ENCODE measurements at regions not wholly inside any gene's neighbourhood (a gene's known extent, or its start where the extent isn't known, plus 50 kb on each side); places are given as distances from the start of the nearest gene placed in this dataset.

DNA sequence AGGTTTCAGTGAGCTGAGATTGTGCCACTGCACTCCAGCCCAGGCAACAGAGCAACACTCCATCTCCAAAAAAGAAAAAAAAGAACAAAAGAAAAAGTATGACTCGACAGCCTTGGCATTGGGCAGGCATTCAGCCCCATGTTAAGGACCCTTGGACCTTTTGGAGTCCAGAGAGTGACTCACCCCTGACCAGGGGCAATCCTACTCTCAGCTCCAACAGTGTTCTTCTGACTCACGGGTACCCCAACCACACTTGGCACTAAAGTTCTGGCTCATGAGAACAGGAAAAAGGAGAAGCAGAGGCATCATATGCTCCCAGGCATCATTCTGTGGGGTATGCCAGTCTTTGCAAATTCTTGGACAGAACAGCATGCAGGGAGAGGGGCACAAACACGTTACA, 252.4 kb upstream of the HES1 start:
- Histone ChIP-seq H3K79me2 (replicated peaks; ENCODE audit: insufficient read depth) (no peaks in the 10 kb centered on the region), H4K20me1 (replicated peaks; ENCODE audit: insufficient read depth) (no peaks in the 10 kb centered on the region), H3K36me3 (ENCODE audit: insufficient read depth) (no peaks in the 10 kb centered on the region), H2AFZ (no peak overlapping the region), H3K4me3 (no peak overlapping the region), H3K4me1 (ENCODE audit: insufficient read depth) (no peaks in the 10 kb centered on the region; the same call in 1 of the 2 replicates), H3K27me3 (ENCODE audit: insufficient read depth) (no peaks in the 10 kb centered on the region), H3K9me2 (ENCODE audit: insufficient read depth) (peaks cover 10% of the 10 kb centered on the region; the same call in 1 of the 2 replicates), H3K4me2 (no peak overlapping the region), H3K27ac (ENCODE audit: low read depth) (no peak overlapping the region), H3F3A (replicated peaks; ENCODE audit: low read depth) (no peaks in the 10 kb centered on the region)
- H3K36me3 Mint-ChIP-seq (ENCODE audit: low read depth), result peaks cover 2% of the 10 kb centered on the region; the same call in 1 of the 3 replicates
- no peaks in the 10 kb centered on the region; the same call in 2 of the 3 replicates for H3K9me3 Mint-ChIP-seq
- peaks cover 11% of the 10 kb centered on the region for H3K4me1 Mint-ChIP-seq
- TF ChIP-seq EZH2phosphoT487 (IDR thresholded peaks at IDR 0.05; ENCODE audit: unreplicated experiment) (no peak), POLR2AphosphoS5 (IDR thresholded peaks at IDR 0.05; ENCODE audit: low read depth) (no peak), STAT1 (IDR thresholded peaks at IDR 0.05; ENCODE audit: unreplicated experiment) (no peak), JUNB (IDR thresholded peaks at IDR 0.05; ENCODE audit: unreplicated experiment) (no peak), ZNF331 (CRISPR knock-in tag; IDR thresholded peaks at IDR 0.05; ENCODE audit: low read depth) (no peak), CTCF (conservative IDR thresholded peaks at IDR 0.05; ENCODE audit: low read depth in 2 of 2) (no peak), CREB1 (CRISPR knock-in tag; IDR thresholded peaks at IDR 0.05; ENCODE audit: low read depth) (no peak), NANOG (IDR thresholded peaks at IDR 0.05; ENCODE audit: borderline replicate concordance) (no peak)
- TF ChIP-seq, protein P1, sequence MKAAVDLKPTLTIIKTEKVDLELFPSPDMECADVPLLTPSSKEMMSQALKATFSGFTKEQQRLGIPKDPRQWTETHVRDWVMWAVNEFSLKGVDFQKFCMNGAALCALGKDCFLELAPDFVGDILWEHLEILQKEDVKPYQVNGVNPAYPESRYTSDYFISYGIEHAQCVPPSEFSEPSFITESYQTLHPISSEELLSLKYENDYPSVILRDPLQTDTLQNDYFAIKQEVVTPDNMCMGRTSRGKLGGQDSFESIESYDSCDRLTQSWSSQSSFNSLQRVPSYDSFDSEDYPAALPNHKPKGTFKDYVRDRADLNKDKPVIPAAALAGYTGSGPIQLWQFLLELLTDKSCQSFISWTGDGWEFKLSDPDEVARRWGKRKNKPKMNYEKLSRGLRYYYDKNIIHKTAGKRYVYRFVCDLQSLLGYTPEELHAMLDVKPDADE (IDR thresholded peaks at IDR 0.05), result no peak
- TF ChIP-seq, protein P2, sequence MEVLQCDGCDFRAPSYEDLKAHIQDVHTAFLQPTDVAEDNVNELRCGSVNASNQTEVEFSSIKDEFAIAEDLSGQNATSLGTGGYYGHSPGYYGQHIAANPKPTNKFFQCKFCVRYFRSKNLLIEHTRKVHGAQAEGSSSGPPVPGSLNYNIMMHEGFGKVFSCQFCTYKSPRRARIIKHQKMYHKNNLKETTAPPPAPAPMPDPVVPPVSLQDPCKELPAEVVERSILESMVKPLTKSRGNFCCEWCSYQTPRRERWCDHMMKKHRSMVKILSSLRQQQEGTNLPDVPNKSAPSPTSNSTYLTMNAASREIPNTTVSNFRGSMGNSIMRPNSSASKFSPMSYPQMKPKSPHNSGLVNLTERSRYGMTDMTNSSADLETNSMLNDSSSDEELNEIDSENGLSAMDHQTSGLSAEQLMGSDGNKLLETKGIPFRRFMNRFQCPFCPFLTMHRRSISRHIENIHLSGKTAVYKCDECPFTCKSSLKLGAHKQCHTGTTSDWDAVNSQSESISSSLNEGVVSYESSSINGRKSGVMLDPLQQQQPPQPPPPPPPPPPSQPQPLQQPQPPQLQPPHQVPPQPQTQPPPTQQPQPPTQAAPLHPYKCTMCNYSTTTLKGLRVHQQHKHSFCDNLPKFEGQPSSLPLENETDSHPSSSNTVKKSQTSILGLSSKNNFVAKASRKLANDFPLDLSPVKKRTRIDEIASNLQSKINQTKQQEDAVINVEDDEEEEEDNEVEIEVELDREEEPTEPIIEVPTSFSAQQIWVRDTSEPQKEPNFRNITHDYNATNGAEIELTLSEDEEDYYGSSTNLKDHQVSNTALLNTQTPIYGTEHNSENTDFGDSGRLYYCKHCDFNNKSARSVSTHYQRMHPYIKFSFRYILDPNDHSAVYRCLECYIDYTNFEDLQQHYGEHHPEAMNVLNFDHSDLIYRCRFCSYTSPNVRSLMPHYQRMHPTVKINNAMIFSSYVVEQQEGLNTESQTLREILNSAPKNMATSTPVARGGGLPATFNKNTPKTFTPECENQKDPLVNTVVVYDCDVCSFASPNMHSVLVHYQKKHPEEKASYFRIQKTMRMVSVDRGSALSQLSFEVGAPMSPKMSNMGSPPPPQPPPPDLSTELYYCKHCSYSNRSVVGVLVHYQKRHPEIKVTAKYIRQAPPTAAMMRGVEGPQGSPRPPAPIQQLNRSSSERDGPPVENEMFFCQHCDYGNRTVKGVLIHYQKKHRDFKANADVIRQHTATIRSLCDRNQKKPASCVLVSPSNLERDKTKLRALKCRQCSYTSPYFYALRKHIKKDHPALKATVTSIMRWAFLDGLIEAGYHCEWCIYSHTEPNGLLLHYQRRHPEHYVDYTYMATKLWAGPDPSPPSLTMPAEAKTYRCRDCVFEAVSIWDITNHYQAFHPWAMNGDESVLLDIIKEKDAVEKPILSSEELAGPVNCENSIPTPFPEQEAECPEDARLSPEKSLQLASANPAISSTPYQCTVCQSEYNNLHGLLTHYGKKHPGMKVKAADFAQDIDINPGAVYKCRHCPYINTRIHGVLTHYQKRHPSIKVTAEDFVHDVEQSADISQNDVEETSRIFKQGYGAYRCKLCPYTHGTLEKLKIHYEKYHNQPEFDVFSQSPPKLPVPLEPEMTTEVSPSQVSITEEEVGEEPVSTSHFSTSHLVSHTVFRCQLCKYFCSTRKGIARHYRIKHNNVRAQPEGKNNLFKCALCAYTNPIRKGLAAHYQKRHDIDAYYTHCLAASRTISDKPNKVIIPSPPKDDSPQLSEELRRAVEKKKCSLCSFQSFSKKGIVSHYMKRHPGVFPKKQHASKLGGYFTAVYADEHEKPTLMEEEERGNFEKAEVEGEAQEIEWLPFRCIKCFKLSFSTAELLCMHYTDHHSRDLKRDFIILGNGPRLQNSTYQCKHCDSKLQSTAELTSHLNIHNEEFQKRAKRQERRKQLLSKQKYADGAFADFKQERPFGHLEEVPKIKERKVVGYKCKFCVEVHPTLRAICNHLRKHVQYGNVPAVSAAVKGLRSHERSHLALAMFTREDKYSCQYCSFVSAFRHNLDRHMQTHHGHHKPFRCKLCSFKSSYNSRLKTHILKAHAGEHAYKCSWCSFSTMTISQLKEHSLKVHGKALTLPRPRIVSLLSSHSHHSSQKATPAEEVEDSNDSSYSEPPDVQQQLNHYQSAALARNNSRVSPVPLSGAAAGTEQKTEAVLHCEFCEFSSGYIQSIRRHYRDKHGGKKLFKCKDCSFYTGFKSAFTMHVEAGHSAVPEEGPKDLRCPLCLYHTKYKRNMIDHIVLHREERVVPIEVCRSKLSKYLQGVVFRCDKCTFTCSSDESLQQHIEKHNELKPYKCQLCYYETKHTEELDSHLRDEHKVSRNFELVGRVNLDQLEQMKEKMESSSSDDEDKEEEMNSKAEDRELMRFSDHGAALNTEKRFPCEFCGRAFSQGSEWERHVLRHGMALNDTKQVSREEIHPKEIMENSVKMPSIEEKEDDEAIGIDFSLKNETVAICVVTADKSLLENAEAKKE (CRISPR knock-in tag; IDR thresholded peaks at IDR 0.05), result no peak
- no peak overlapping the region for H3K4me3 Mint-ChIP-seq
- H3K27ac Mint-ChIP-seq, result no peak overlapping the region
- DNase-seq (ENCODE audit: low spot score) (no peak), ATAC-seq (no peak)
- peaks cover 7% of the 10 kb centered on the region for H3K27me3 Mint-ChIP-seq (ENCODE audit: insufficient read depth, low read depth, poor library complexity)
